H4 (cell line): ENCODE measurements at regions not wholly inside any gene's neighbourhood (a gene's known extent, or its start where the extent isn't known, plus 50 kb on each side); places are given as distances from the start of the nearest gene placed in this dataset.

Experiments used
- DNase-seq: peaks from one replicate; pipeline ENCODE4 v3.0.0-alpha.2; 2015; ENCODE audit warnings: low spot score

DNA sequence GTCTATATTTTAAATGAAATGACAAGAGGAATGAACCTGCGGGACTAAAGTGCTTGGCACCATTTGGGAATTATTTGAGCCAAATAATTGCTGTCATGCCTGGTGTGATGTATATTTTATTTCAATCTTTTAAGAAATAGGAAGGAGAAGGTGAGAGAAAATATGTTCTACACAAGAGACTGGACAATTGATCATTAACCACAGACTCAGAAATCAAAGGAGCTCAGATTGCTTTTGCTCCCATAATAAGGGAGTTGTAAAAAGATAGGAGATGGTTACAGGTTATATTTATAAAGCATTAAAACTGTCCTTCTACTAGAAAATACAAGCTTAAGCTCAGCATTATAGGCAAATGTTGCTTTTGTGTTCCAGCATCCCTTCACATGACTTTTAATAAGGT, 515.2 kb upstream of the SULF2 start:
- no peak for DNase-seq

DNA sequence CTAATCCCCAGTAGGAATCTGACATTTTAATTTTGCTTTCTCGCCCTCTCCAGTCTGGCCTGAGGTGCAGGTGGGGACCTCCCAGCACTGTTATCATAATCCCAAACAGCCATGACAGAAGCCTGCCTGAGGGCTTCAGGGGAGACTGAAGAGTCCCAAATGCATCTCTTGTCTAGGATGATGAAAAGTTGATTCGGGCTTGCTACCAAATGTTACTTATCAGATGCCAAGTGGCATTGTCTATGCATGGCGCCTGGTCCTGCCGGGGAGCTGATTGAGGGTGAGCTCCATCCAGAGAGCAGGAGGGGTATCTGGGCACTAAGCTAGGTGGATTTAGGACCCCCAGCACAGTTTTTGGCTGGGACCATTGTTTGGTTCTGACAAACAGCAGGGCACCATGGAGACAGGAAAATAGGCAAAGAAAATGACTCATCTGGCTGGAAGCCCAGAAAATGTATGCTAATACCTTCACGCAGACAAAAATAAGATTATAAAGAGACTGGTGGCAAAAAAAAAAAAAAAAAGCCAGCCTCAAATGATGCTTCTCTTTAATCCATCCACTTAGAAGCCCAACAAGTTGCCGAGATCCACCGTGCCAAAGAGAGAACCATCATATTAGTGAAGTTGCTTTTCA, 513.7 kb upstream of the SULF2 start:
- DNase-seq: peak; percentile 76

DNA sequence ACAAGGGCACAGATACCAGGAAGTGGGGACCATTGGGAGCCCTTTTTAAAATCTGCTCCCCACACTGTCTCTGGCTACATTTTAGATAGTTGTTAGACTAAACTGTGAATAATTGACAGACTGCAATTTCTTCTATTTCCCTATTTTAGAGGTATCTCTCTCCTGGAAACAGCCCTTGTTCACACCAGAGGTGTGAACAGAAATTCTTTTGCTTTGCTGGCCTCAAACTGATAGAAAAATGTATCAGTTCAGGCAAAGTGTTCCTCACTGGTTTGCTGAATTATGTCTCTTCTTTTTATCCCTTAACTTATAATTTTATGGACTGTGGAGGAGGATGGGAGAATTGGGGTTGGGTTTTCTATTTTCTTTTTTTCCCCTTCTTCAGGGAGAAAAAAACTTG, 513.2 kb upstream of the SULF2 start:
- no peak for DNase-seq

DNA sequence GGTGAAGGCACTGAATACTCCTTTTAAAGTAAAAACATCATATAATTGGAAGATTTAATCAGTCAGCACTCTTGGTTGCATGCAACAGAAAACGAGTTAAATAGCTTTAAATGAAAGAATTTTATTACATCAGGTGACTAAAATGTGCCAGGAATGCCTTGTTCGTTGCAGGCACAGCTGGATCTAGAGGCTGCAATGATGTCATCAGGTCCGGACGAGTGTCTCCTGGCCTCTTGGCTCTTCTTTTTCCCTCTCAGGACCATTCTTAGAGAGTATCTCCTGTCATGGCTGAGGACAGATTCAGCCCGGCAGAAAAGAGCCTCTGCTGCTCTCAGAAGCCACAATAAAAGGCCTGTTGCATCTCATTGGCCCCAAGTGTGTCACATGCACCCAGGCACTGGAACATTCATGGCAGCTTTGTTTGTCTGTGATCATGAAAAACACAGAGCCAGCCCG, 510.7 kb upstream of the SULF2 start:
- no peak for DNase-seq

DNA sequence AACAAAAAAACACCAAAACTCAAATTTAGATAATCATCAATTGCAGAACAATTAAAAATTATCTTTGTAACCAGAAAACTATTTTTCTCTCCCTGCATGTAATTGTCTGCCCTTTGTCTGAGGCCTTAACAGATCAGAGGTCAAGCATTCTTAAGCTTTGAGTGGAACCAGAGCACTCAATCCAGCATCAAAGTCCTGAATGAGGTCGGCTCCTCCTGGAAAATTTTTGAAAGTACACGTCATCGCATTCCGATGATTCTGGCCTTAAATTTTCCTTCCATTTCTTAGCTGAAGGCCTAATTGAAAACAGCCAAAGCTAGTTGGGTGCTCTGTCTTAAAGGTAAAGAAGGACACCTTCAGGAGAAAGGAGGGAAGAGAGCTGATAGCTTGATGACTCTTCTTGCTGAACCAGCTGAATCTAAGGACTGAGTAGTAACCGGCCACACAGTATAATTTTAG, 510.2 kb upstream of the SULF2 start:
- DNase-seq: peak; percentile 85

DNA sequence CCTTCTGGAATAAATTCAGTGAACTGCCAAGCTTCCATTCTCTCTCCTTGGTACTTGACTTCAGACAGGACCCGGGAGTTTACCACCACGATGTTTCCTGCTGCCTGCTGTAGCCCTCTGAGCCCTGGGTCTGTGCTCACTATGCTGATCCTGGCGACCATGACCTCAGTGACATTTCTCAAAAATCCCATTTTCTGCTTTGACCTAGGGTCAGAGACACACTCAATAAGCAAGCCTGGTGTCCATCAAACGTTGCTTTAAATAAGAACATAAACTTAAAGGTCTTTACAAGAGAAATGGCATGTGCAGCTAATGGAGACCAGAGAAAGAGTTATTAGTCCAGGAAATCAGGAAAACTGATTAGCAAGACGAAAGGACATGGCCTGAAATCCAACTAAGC, 509.7 kb upstream of the SULF2 start:
- no peak for DNase-seq

DNA sequence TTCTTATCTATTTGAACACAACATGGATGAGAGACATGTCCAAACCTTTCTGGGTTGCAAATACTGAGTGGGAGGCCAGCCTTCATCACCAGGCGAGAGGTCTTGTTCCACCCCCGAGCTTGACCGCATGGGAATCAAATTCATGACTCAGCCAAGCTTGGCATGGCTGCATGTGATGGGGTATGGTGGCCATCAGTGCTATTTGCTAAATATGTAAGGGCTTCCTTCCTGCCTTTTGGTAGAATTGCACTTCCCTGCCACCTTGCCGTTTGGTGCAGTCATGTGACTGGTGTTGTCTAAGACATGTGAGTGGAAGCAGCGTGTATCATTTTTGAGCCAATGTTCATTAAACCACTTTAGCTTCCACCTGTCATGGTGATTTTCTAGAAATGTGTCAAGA, 508.9 kb upstream of the SULF2 start:
- peak; percentile 50 for DNase-seq

DNA sequence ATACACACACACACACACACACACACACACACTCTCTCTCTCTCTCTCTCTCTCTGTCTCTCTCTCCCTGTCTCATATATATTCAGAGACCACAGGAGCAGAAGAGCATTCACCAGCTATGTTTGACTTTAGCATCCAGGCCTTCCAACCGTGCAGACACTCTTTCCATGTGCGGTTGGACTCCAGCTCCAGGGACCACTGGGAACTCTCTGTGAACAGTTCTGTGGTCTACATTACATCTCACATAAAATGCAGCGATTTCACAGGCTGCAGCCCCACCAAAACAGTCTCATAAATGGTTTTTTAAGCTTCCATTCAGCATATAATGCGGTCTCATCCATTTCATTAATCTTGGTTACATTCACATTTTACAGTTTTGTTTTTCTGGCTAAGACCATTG, 508.4 kb upstream of the SULF2 start:
- DNase-seq: no peak

DNA sequence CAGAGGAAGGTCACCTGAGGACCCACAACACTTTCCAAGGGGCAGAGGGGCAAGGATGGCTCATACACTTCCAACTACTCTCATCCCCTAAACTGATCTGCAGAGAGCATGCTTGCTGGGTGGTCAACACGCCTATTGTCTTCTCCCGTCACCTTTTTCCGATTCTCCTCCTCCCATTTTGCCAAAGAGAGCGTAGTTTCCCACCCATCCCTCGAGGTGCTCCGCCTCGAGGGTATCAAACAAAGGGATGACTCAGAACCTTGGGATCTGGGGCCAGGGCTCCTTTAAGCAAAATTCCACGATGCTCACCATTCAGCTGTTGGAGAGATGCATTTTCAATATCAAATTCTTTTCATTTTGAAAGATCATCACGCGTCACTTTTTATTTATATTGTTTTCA, 507.5 kb upstream of the SULF2 start:
- no peak for DNase-seq

DNA sequence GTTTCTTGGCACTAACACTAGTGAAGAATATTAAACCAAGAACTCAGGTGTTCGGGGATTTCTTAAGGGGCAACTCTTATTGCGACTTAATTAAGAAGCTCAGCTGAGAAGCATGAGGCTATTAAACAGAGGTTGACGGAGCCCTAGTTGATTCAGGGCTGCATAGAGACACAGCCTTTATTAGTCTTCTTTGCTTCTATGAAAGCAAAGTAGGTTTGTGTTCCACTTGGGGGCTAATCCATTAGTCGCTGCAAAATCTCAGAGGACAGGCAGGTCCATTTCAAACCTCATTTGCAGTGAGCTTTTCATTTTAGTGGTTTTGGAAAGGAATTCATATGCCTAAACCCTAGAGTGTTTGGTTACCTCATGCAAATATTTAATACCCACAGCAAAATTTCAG, 506.6 kb upstream of the SULF2 start:
- no peak for DNase-seq

DNA sequence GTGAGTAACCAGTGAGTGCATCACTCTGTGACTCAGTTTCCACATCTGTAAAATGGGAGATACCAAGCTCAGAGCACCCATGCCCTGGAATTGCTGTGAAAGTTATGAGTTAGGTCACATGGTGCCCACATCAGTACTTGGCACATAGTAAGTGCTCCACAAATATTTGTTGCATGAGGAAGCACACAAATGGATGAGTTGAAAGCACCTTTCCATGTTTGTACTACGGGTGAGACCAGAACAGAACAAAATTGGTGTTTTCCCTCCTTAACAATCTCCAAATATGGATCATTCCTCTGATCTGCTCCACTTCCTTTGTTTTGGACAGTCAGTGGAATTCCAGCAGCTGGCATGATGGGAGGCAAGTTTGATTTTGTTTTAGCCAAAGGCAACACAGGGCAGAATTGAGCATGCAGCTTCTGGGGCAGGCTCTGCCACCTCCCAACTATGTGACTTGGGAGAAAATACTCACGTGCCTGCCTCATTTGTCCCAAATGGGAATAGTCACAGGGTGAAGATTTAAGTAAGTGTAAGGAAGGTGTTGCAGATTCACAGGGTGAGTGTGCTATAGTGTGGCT, 503.7 kb upstream of the SULF2 start:
- DNase-seq: no peak

DNA sequence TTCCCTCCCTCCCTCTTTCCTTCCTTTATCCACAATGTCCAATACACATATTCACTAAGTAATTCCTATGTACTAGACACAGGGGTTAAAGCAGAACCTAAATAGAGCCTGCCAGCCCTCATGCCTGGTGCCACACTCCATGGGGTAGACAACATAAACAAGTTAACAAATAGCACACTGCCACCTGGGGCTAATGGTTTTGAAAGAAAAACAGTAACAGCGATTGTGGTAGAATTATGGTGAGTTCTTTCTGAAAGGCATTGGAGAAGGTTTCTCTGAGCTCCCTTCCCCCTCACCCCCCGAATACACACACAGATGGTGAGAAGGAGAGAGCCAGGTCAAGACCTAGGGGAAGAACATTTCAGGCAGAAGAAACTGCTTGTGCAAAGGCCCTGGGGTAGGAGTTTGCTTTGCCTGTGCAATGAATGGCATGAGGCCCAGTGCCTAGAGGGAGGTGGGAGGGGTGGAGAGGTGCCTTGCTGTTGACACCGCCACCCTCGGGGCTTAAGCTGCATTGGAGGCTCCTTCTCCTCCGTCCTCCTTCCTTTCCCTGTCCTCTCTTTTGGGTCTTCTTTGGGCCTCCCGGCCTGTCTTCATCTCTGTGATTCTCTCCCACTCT, 502.4 kb upstream of the SULF2 start:
- DNase-seq: peak; percentile 57

DNA sequence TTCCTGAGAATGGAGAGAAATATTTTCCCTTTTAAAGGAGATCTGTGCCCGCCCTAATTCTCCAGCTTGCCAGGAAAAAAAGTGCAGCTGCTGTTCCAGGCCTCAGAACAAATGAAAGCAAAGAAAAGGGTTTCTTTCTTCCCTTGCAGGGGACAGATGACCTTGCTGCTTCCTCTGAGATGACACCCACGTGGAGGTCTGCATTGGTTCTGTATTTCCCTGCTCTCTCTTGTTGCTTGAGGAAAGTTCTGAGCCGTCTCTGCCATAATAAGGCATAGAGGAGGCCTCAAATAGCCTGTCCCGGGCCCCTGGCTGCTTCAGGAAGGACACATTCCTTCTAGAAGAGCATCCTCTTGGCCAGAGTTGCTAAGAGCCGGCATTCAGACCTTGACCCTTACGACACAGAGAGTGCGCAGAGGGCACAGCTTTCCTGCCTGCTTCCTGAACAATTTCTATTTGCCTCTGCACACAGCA, 501.8 kb upstream of the SULF2 start:
- DNase-seq: no peak

DNA sequence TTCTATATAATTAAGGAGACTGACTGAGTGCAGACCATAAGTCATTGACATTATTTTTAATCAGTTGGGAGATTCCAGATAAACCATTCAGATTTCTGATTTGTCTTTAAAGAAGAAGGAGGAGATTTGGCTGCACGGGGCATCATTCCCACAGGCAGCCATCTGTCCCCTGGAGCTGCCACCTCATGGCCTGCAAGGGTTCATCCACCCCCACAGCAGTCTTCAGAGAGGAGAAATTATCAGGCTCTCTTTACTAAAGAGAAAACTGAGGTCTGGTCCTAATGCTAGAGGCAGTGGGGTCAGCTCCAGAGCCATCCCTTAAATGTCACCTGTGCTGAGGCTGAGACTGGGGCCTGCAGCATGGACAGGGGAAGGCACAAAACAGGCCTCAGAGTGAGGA, 501.3 kb upstream of the SULF2 start:
- DNase-seq: no peak

DNA sequence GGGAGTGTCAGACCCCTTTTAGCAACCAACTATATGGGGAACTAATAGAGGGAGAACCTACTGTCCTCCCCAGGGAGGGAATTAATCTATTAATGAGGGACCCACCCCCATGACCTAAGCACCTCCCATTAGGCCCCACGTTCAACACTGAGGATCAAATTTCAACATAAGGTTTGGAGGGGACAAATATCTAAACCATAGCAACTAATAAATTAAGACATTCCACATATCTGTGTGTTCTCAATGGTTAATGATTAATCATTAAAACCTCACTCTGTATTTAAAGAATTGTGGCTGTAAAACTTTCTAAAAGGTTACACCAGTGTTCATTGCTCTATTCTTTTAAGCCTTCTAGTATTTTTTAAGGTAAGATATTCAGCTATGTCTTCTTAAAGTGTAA, 500.4 kb upstream of the SULF2 start:
- no peak for DNase-seq

DNA sequence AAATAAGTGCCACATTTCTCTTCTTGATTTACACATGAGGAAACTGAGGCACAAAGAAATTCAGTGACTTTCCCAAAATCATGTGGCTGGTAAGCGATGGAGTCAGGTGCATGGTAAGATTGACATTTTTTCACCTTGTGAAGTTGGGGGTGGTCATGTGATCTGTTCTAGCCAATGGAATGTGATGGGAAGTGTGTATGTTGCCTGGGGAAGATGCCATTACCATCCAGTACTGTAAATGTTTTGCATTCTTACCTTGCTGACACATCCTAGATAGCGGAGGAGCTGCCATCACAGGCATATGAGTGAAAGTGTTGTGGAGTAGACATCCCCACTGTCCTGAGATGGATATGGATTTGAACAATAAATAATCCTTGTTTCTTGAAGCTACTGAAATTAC, 499.6 kb upstream of the SULF2 start:
- DNase-seq: no peak

DNA sequence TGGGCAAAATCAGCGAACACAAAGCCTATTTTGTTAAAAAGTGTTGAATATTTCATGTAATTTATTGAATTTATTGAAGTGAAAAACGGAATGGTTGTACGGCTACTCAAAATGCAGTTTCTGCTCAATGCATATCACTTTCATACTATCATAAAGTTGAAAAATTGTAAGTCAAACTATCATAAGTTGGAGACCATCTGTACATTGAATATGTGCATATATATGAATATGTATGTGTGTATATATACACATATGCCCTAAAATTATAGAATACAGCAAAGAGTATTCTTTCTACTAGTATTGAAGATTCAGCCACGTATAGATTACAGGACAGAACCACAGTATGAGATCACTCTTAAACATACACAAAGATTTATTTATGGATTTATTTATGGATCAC, 499.0 kb upstream of the SULF2 start:
- DNase-seq: no peak

DNA sequence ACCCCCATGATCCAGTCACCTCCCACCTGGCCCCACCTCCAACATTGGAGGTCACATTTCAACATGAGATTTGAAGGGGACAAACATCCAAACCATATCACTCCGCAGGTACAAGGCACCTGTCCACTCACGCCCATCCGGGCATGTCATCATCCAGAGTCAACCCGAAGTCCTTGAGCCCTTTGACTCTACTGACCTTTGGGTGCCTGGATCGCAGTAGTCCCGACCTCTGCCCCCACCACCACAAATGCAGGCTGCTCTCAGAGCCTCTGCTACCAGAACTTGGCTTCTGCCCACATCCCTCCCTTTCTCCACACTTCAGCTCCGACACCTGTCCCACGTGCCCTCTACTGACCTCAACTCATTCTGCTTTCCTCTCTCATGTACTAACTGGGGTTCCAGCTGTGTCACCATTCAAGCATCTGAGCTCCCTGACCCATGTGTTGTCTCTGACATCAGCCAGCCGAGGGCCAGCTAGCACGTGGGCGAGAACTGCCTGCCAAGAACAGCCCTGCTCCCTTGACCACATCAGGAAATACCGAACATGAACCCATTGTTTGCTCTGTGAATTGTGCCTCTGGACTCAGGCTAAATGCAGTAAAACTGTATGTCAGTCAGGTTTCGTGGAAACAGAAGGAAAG, 498.3 kb upstream of the SULF2 start:
- peak; percentile 95 for DNase-seq

DNA sequence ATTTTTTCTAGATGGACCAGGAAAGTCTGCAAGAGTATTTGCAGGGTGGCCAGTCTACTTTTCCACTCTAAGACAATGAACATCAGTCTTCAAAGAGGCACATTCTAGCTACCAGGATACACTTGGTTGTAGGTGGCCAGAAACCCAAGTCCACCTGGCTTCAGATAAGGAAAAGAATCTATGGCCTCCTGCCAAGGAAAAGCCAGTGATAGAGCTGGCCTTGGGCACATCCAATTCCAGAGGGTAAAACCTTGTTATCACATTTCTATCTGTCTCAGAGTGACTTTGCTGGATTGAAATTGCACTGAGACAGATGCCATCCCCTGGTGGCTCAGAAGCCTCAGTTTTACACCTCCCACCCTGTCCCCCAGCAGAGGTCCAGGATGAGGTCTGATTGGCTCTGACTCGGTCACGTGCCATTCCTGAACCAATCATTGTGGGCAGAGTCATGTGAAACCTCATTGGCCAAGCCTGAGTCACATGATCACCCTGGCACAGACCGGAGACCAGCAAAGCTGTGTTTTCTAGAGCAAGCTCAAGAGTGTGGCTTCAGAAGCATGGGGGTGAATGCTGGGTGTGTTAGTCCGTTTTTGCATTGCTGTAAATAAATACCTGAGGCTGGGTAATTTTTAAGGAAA, 497.4 kb upstream of the SULF2 start:
- DNase-seq: peak; percentile 21

DNA sequence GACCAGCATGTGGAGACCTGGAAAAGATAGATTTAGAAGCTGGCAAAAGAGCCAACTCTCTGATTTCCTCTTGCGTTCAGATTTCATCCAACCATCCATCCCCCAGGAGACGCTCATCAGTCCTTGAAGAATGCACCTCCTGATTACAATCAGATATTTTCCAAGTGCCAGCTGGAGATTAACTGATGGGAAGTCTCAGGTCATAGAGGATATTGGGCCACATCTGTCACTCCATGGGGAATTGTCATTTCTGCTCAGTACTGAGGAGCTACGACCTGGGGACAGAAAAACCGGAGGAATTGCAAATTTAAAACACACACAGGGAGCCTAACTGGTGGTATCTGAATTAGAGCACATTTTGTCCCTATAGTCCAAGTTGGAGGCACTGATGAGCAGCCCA, 496.2 kb upstream of the SULF2 start:
- DNase-seq: no peak

DNA sequence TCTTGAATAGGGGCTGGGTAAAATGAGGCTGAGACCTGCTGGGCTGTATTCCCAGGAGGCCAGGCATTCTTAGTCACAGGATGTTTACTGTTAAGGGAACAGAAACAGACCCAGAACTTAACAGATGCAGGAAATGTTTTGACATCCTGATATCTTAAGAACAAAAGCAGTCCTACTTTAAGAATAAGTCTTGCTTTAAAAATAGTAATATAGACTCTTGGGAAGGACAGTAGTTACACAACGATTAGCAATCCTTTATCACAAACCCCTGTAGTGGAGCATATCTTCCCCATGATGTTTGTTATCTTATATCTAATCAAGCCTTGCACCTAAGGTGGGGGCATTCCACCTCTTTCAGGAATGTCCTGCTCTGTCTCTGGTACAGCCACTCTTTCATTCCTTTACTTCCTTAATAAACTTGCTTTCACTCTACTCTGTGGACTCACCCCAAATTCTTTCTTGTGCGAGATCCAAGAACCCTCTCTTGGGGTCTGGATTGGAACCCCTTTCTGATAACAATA, 493.7 kb upstream of the SULF2 start:
- DNase-seq: no peak

DNA sequence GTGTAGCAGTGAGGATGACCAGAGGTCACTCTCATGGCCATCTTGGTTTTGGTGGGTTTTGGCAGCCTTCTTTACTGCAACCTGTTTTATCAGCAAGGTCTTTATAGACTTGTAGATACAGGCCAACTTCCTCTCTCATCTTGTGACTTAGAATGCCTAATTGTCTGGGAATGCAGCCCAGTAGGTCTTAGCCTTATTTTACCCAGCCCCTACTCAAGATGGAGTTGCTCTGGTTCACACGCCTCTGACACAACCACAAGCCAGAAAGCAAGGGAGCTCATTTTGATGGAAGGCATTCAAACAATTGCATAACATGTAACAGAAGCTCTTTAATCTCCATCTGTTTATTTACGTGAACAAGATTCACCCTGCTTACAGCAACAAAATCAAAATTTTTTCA, 492.0 kb upstream of the SULF2 start:
- DNase-seq: no peak
